Keratinocyte (primary cell): ENCODE measurements at regions not wholly inside any gene's neighbourhood (a gene's known extent, or its start where the extent isn't known, plus 50 kb on each side); places are given as distances from the start of the nearest gene placed in this dataset.
A peak's percentile ranks its signal among the peaks of the same experiment; 100 is the strongest.

ENCODE experiments used
- DNase-seq: peaks from one replicate; pipeline ENCODE4 v3.0.0-alpha.2; 2011; ENCODE audit warnings: low read depth, missing footprints, low spot score
- FAIRE-seq: peaks from 2 replicates; lab custom pipeline; 2011; peaks lifted over from hg19 to GRCh38; lab: Jason Lieb, UNC
- H2AFZ ChIP-seq: 2 replicates; pipeline ENCODE4 v1.6.0; 2012; ENCODE audit warnings: low read length, control low read depth, inconsistent platforms; ENCODE audit not compliant: control insufficient read depth
- H3K27ac ChIP-seq: 2 replicates; pipeline ENCODE4 v1.5.1; 2011; ENCODE audit warnings: low read length; ENCODE audit not compliant: control insufficient read depth, insufficient read depth
- H3K27me3 ChIP-seq: 3 replicates; pipeline ENCODE4 v1.6.0; 2011; ENCODE audit warnings: low read length; ENCODE audit not compliant: control insufficient read depth, insufficient read depth; ENCODE audit errors: extremely low read depth
- H3K36me3 ChIP-seq, 2 experiments: 2 replicates in 1 of 2; 3 replicates in 1 of 2; pipeline ENCODE4 v1.5.1; 2011; ENCODE audit warnings: low read length in 2 of 2, mild to moderate bottlenecking in 1 of 2; ENCODE audit not compliant: control insufficient read depth in 2 of 2, insufficient read depth in 2 of 2; ENCODE audit errors: extremely low read depth in 1 of 2
- H3K4me1 ChIP-seq: 3 replicates; pipeline ENCODE4 v1.5.1; 2011; ENCODE audit warnings: low read length; ENCODE audit not compliant: control insufficient read depth, insufficient read depth; ENCODE audit errors: extremely low read depth
- H3K4me2 ChIP-seq: 3 replicates; pipeline ENCODE4 v1.6.0; 2011; ENCODE audit warnings: low read depth, low read length; ENCODE audit not compliant: control insufficient read depth, insufficient read depth; ENCODE audit errors: extremely low read depth
- H3K4me3 ChIP-seq, 3 experiments: fragments of 200-600 bp in 1 of 3; sonication (generic) in 1 of 3; 2 replicates in 2 of 3; 3 replicates in 1 of 3; pipeline ENCODE4 v1.5.1; 2011 to 2016; ENCODE audit warnings: low read length in 3 of 3, mild to moderate bottlenecking in 3 of 3, control low read depth in 2 of 3, inconsistent platforms in 1 of 3, low read depth in 1 of 3, mixed read lengths in 1 of 3, mixed run types in 1 of 3, moderate library complexity in 1 of 3; ENCODE audit not compliant: control insufficient read depth in 2 of 3, insufficient read depth in 2 of 3; ENCODE audit errors: extremely low read depth in 1 of 3
- H3K79me2 ChIP-seq: 2 replicates; pipeline ENCODE4 v1.6.0; 2012; ENCODE audit warnings: low read length; ENCODE audit not compliant: control insufficient read depth, insufficient read depth
- H3K9ac ChIP-seq: 3 replicates; pipeline ENCODE4 v1.6.0; 2011; ENCODE audit warnings: low read length; ENCODE audit not compliant: control insufficient read depth, insufficient read depth; ENCODE audit errors: extremely low read depth
- H3K9me1 ChIP-seq: 3 replicates; pipeline ENCODE4 v1.6.0; 2011; ENCODE audit warnings: low read length; ENCODE audit not compliant: control insufficient read depth, insufficient read depth; ENCODE audit errors: extremely low read depth
- H3K9me3 ChIP-seq: 2 replicates; pipeline ENCODE4 v1.5.1; 2012; ENCODE audit warnings: low read depth, low read length; ENCODE audit not compliant: control insufficient read depth
- H4K20me1 ChIP-seq: 3 replicates; pipeline ENCODE4 v1.6.0; 2011; ENCODE audit warnings: low read length; ENCODE audit not compliant: control insufficient read depth, insufficient read depth; ENCODE audit errors: extremely low read depth
- EZH2 ChIP-seq: IDR thresholded peaks from one replicate; pipeline ENCODE4 v1.6.1; 2012; ENCODE audit warnings: inconsistent platforms, mild to moderate bottlenecking, low read length, moderate library complexity
- dilution Hi-C: fragments of 300-500 bp; cut with MboI; formaldehyde crosslinking; loops from one replicate; pipeline ENCODE4 v1.7.0; 2020; ENCODE audit warnings: low sequenced_read_pairs; ENCODE audit not compliant: extremely low pct_ligation_motif_present
- TF ChIP-seq, protein P1 (sequence below), 3 experiments: IDR thresholded peaks in 1 of 3; conservative IDR thresholded peaks in 1 of 3; optimal IDR thresholded peaks in 1 of 3; 2 replicates in 2 of 3; 3 replicates in 1 of 3; pipeline versions ENCODE3 to v1.5.1; 2011; ENCODE audit warnings: low read length in 3 of 3, mild to moderate bottlenecking in 3 of 3, moderate library complexity in 2 of 3, control low read depth in 1 of 3, inconsistent platforms in 1 of 3; ENCODE audit not compliant: insufficient read depth in 2 of 3; ENCODE audit errors: extremely low read depth in 1 of 3

DNA sequence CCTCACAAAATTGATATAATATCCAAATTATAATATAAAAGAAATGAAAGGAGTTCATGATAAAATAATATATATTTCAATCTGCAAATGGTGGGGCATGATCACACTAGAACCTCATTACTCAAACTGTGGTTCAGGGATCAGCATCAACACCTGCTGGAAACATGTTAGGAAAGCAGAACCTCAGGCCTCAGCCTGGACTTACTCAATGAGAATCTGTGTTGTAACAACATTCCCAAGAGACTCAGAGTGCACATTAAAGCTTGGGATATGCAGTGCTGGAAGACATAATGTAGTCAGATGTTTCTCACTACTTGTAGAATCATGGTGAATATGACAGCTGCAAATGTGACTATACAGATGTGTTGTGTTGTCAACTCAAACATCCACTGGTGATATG is 81.7 kb upstream of the ITPRID1 start:
- dilution Hi-C loops, result no loop called here
- Histone ChIP-seq H3K4me3 (no peak overlapping the region), H3K79me2 (no peaks in the 10 kb centered on the region), H3K9ac (no peak overlapping the region), H3K27me3 (no peaks in the 10 kb centered on the region), H3K9me1 (no peaks in the 10 kb centered on the region), H2AFZ (no peak overlapping the region), H3K4me1 (peaks cover 16% of the 10 kb centered on the region), H3K27ac (no peak overlapping the region), H3K4me2 (no peak overlapping the region), H3K9me3 (no peaks in the 10 kb centered on the region), H3K36me3 (no peaks in the 10 kb centered on the region), H4K20me1 (no peaks in the 10 kb centered on the region)
- TF ChIP-seq EZH2, result no peak
- TF ChIP-seq, protein P1, sequence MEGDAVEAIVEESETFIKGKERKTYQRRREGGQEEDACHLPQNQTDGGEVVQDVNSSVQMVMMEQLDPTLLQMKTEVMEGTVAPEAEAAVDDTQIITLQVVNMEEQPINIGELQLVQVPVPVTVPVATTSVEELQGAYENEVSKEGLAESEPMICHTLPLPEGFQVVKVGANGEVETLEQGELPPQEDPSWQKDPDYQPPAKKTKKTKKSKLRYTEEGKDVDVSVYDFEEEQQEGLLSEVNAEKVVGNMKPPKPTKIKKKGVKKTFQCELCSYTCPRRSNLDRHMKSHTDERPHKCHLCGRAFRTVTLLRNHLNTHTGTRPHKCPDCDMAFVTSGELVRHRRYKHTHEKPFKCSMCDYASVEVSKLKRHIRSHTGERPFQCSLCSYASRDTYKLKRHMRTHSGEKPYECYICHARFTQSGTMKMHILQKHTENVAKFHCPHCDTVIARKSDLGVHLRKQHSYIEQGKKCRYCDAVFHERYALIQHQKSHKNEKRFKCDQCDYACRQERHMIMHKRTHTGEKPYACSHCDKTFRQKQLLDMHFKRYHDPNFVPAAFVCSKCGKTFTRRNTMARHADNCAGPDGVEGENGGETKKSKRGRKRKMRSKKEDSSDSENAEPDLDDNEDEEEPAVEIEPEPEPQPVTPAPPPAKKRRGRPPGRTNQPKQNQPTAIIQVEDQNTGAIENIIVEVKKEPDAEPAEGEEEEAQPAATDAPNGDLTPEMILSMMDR (optimal IDR thresholded peaks at IDR 0.05 in 1 of 3, IDR thresholded peaks at IDR 0.05 in 1 of 3, conservative IDR thresholded peaks at IDR 0.05 in 1 of 3; ENCODE audit: extremely low read depth in 1 of 3, insufficient read depth in 2 of 3, low read length in 3 of 3), result no peak
- peak; percentile 58 for FAIRE-seq
- DNase-seq, result no peak

DNA sequence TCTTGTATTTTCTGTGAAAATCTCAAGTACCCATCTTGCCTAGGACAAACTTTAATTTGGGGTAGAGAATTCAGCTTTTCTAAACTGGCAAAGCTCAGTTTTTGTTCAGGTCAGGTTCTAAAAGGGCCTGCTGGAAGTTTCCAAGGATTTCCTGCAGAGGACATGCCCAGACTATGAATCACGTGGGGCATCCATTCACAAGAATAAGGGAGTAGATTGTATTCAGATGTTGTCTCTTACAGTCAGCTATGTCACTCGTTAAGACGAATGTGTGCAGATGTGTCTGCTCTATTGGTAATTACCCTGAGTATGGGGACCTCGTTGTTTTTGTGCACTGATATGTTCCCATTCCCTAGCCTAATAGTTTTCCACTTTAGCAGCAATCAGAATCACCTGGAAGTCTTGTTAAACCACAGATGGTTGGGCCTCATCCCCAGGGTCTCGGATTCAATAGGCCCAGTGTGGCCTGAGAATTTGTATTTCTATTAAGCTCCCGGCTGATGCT is 81.0 kb upstream of the ITPRID1 start:
- Histone ChIP-seq H3K27me3 (no peaks in the 10 kb centered on the region), H4K20me1 (no peaks in the 10 kb centered on the region), H3K9me1 (no peaks in the 10 kb centered on the region), H3K36me3 (no peaks in the 10 kb centered on the region), H3K9me3 (no peaks in the 10 kb centered on the region), H3K79me2 (no peaks in the 10 kb centered on the region), H2AFZ (peak overlapping the region; percentile 37), H3K4me2 (peak overlapping the region; percentile 12), H3K4me1 (peaks cover 16% of the 10 kb centered on the region), H3K4me3 (no peak overlapping the region), H3K27ac (no peak overlapping the region), H3K9ac (no peak overlapping the region)
- DNase-seq (no peak), FAIRE-seq (peak; percentile 86)
- dilution Hi-C loops, result no loop called here
- TF ChIP-seq, protein P1 (optimal IDR thresholded peaks at IDR 0.05 in 1 of 3, IDR thresholded peaks at IDR 0.05 in 1 of 3, conservative IDR thresholded peaks at IDR 0.05 in 1 of 3; ENCODE audit: extremely low read depth in 1 of 3, insufficient read depth in 2 of 3, low read length in 3 of 3), result no peak
- TF ChIP-seq EZH2, result no peak
